ENCODE measurements at regions not wholly inside any gene's neighbourhood (a gene's known extent, or its start where the extent isn't known, plus 50 kb on each side); places are given as distances from the start of the nearest gene placed in this dataset.
A peak's percentile ranks its signal among the peaks of the same experiment; 100 is the strongest.

- no peaks in the 10 kb centered on the region for H3K36me3 ChIP-seq (ENCODE audit: control insufficient read depth, insufficient read depth, low read length)
- no peak overlapping the region for H3K4me2 ChIP-seq (ENCODE audit: low read length)
- H3K56ac ChIP-seq (ENCODE audit: low read length) = no peak overlapping the region
- no peak overlapping the region for H2BK5ac ChIP-seq (ENCODE audit: low read length)
- H3K79me1 ChIP-seq (ENCODE audit: low read length) = no peaks in the 10 kb centered on the region
- H3K9ac ChIP-seq (ENCODE audit: low read length) = no peak overlapping the region
- no peak overlapping the region for H2AK5ac ChIP-seq (ENCODE audit: low read length)
- H3K4ac ChIP-seq (ENCODE audit: low read depth, low read length) = no peak overlapping the region
- H2BK15ac ChIP-seq (replicated peaks; ENCODE audit: low read depth) = no peak overlapping the region
- H3K18ac ChIP-seq (ENCODE audit: low read length) = no peak overlapping the region
- H3K4me3 ChIP-seq (ENCODE audit: low read length) = no peak overlapping the region
- H3K4me1 ChIP-seq (ENCODE audit: control insufficient read depth, low read depth, low read length) = no peaks in the 10 kb centered on the region
- DNase-seq = no peak
- no peak overlapping the region for H2BK120ac ChIP-seq (ENCODE audit: low read depth, low read length)
- no peak overlapping the region for H4K5ac ChIP-seq (ENCODE audit: low read length)
- no peak overlapping the region for H3K23ac ChIP-seq (ENCODE audit: low read length)
- H3K79me2 ChIP-seq (ENCODE audit: control insufficient read depth, insufficient read depth, low read length) = no peaks in the 10 kb centered on the region
- H4K8ac ChIP-seq (ENCODE audit: low read depth, low read length) = no peak overlapping the region
- no peak overlapping the region for H3K27ac ChIP-seq (ENCODE audit: low read depth, low read length)
- no peaks in the 10 kb centered on the region for H3K27me3 ChIP-seq (ENCODE audit: insufficient read depth, low read length, poor library complexity)
- WGBS (ENCODE audit: extremely low coverage, insufficient coverage, low lambda C conversion rate) = no CpG with 5 or more reads among the region's 3 CpGs
Observed at GRCh38 chr13:74892096-74892495, 589.9 kb downstream of the TBC1D4 start.

- Histone ChIP-seq H3K23ac (ENCODE audit: low read length) (no peak overlapping the region), H3K4me2 (ENCODE audit: low read length) (no peak overlapping the region), H2AK5ac (ENCODE audit: low read length) (no peak overlapping the region), H3K79me1 (ENCODE audit: low read length) (no peaks in the 10 kb centered on the region), H3K9ac (ENCODE audit: low read length) (no peak overlapping the region), H3K4me3 (ENCODE audit: low read length) (no peak overlapping the region), H4K5ac (ENCODE audit: low read length) (no peak overlapping the region), H2BK5ac (ENCODE audit: low read length) (no peak overlapping the region), H2BK120ac (ENCODE audit: low read depth, low read length) (no peak overlapping the region), H3K4ac (ENCODE audit: low read depth, low read length) (no peak overlapping the region), H4K8ac (ENCODE audit: low read depth, low read length) (no peak overlapping the region), H3K27ac (ENCODE audit: low read depth, low read length) (no peak overlapping the region), H3K36me3 (ENCODE audit: control insufficient read depth, insufficient read depth, low read length) (no peaks in the 10 kb centered on the region), H3K56ac (ENCODE audit: low read length) (no peak overlapping the region), H3K27me3 (ENCODE audit: insufficient read depth, low read length, poor library complexity) (no peaks in the 10 kb centered on the region), H2BK15ac (replicated peaks; ENCODE audit: low read depth) (no peak overlapping the region), H3K4me1 (ENCODE audit: control insufficient read depth, low read depth, low read length) (no peaks in the 10 kb centered on the region), H3K79me2 (ENCODE audit: control insufficient read depth, insufficient read depth, low read length) (no peaks in the 10 kb centered on the region), H3K18ac (ENCODE audit: low read length) (no peak overlapping the region)
- no CpG with 5 or more reads among the region's 5 CpGs for WGBS (ENCODE audit: extremely low coverage, insufficient coverage, low lambda C conversion rate)
- no peak for DNase-seq
Observed at GRCh38 chr13:74891610-74892009, 590.4 kb downstream of the TBC1D4 start.

GRCh38 chr13:74889321-74889720 is 592.6 kb downstream of the TBC1D4 start:
- no peaks in the 10 kb centered on the region for H3K4me1 ChIP-seq (ENCODE audit: control insufficient read depth, low read depth, low read length)

GRCh38 chr13:74886502-74886901 is 595.5 kb downstream of the TBC1D4 start:
- Histone ChIP-seq H4K8ac (ENCODE audit: low read depth, low read length) (no peak overlapping the region), H3K27ac (ENCODE audit: low read depth, low read length) (no peak overlapping the region), H3K79me1 (ENCODE audit: low read length) (no peaks in the 10 kb centered on the region), H3K23ac (ENCODE audit: low read length) (no peak overlapping the region), H3K4me2 (ENCODE audit: low read length) (no peak overlapping the region), H3K56ac (ENCODE audit: low read length) (no peak overlapping the region), H4K5ac (ENCODE audit: low read length) (no peak overlapping the region), H2BK120ac (ENCODE audit: low read depth, low read length) (no peak overlapping the region), H2BK5ac (ENCODE audit: low read length) (no peak overlapping the region), H3K27me3 (ENCODE audit: insufficient read depth, low read length, poor library complexity) (no peaks in the 10 kb centered on the region), H3K18ac (ENCODE audit: low read length) (no peak overlapping the region), H3K36me3 (ENCODE audit: control insufficient read depth, insufficient read depth, low read length) (no peaks in the 10 kb centered on the region), H3K4ac (ENCODE audit: low read depth, low read length) (no peak overlapping the region), H3K4me1 (ENCODE audit: control insufficient read depth, low read depth, low read length) (no peaks in the 10 kb centered on the region), H2BK15ac (replicated peaks; ENCODE audit: low read depth) (no peak overlapping the region), H3K79me2 (ENCODE audit: control insufficient read depth, insufficient read depth, low read length) (no peaks in the 10 kb centered on the region), H3K9ac (ENCODE audit: low read length) (no peak overlapping the region), H3K4me3 (ENCODE audit: low read length) (no peak overlapping the region), H2AK5ac (ENCODE audit: low read length) (no peak overlapping the region)
- no peak for DNase-seq
- WGBS (ENCODE audit: extremely low coverage, insufficient coverage, low lambda C conversion rate) = no CpG with 5 or more reads among the region's 3 CpGs

More at GRCh38 chr13:74889321-74889720, 592.6 kb downstream of the TBC1D4 start:
- Histone ChIP-seq H2BK15ac (replicated peaks; ENCODE audit: low read depth) (no peak overlapping the region), H3K36me3 (ENCODE audit: control insufficient read depth, insufficient read depth, low read length) (no peaks in the 10 kb centered on the region), H3K18ac (ENCODE audit: low read length) (no peak overlapping the region), H3K23ac (ENCODE audit: low read length) (no peak overlapping the region), H3K79me1 (ENCODE audit: low read length) (no peaks in the 10 kb centered on the region), H3K4me3 (ENCODE audit: low read length) (no peak overlapping the region), H2BK5ac (ENCODE audit: low read length) (no peak overlapping the region), H3K27me3 (ENCODE audit: insufficient read depth, low read length, poor library complexity) (no peaks in the 10 kb centered on the region), H3K79me2 (ENCODE audit: control insufficient read depth, insufficient read depth, low read length) (no peaks in the 10 kb centered on the region), H4K5ac (ENCODE audit: low read length) (no peak overlapping the region), H4K8ac (ENCODE audit: low read depth, low read length) (no peak overlapping the region), H3K56ac (ENCODE audit: low read length) (no peak overlapping the region), H3K9ac (ENCODE audit: low read length) (no peak overlapping the region), H3K27ac (ENCODE audit: low read depth, low read length) (no peak overlapping the region), H2AK5ac (ENCODE audit: low read length) (no peak overlapping the region), H2BK120ac (ENCODE audit: low read depth, low read length) (no peak overlapping the region), H3K4me2 (ENCODE audit: low read length) (no peak overlapping the region), H3K4ac (ENCODE audit: low read depth, low read length) (no peak overlapping the region)
- DNase-seq = no peak

- no peak overlapping the region for H2BK5ac ChIP-seq (ENCODE audit: low read length)
- WGBS (ENCODE audit: extremely low coverage, insufficient coverage, low lambda C conversion rate) = no CpG with 5 or more reads among the region's 3 CpGs
- no peak overlapping the region for H3K27ac ChIP-seq (ENCODE audit: low read depth, low read length)
- H3K36me3 ChIP-seq (ENCODE audit: control insufficient read depth, insufficient read depth, low read length) = no peaks in the 10 kb centered on the region
- no peak overlapping the region for H3K23ac ChIP-seq (ENCODE audit: low read length)
- H3K18ac ChIP-seq (ENCODE audit: low read length) = no peak overlapping the region
- no peaks in the 10 kb centered on the region for H3K4me1 ChIP-seq (ENCODE audit: control insufficient read depth, low read depth, low read length)
- H4K8ac ChIP-seq (ENCODE audit: low read depth, low read length) = no peak overlapping the region
- H3K4ac ChIP-seq (ENCODE audit: low read depth, low read length) = no peak overlapping the region
- no peak overlapping the region for H3K4me2 ChIP-seq (ENCODE audit: low read length)
- no peak overlapping the region for H3K56ac ChIP-seq (ENCODE audit: low read length)
- H4K5ac ChIP-seq (ENCODE audit: low read length) = no peak overlapping the region
- no peaks in the 10 kb centered on the region for H3K27me3 ChIP-seq (ENCODE audit: insufficient read depth, low read length, poor library complexity)
- no peaks in the 10 kb centered on the region for H3K79me2 ChIP-seq (ENCODE audit: control insufficient read depth, insufficient read depth, low read length)
- H2BK15ac ChIP-seq (replicated peaks; ENCODE audit: low read depth) = no peak overlapping the region
- H3K9ac ChIP-seq (ENCODE audit: low read length) = no peak overlapping the region
- H3K79me1 ChIP-seq (ENCODE audit: low read length) = no peaks in the 10 kb centered on the region
- no peak overlapping the region for H2AK5ac ChIP-seq (ENCODE audit: low read length)
- H3K4me3 ChIP-seq (ENCODE audit: low read length) = no peak overlapping the region
- H2BK120ac ChIP-seq (ENCODE audit: low read depth, low read length) = no peak overlapping the region
- DNase-seq = peak; percentile 8
Observed at GRCh38 chr13:74883834-74884233, 598.1 kb downstream of the TBC1D4 start.

GRCh38 chr13:74871369-74872070 is 610.4 kb downstream of the TBC1D4 start:
- Histone ChIP-seq H4K5ac (ENCODE audit: low read length) (no peak overlapping the region), H3K36me3 (ENCODE audit: control insufficient read depth, insufficient read depth, low read length) (no peaks in the 10 kb centered on the region), H3K4ac (ENCODE audit: low read depth, low read length) (no peak overlapping the region), H3K79me1 (ENCODE audit: low read length) (no peaks in the 10 kb centered on the region), H4K8ac (ENCODE audit: low read depth, low read length) (no peak overlapping the region), H3K56ac (ENCODE audit: low read length) (no peak overlapping the region), H3K79me2 (ENCODE audit: control insufficient read depth, insufficient read depth, low read length) (no peaks in the 10 kb centered on the region), H3K18ac (ENCODE audit: low read length) (no peak overlapping the region), H2BK120ac (ENCODE audit: low read depth, low read length) (no peak overlapping the region), H2AK5ac (ENCODE audit: low read length) (no peak overlapping the region), H2BK15ac (replicated peaks; ENCODE audit: low read depth) (no peak overlapping the region), H3K27me3 (ENCODE audit: insufficient read depth, low read length, poor library complexity) (no peaks in the 10 kb centered on the region), H3K4me1 (ENCODE audit: control insufficient read depth, low read depth, low read length) (no peaks in the 10 kb centered on the region), H3K27ac (ENCODE audit: low read depth, low read length) (no peak overlapping the region), H2BK5ac (ENCODE audit: low read length) (no peak overlapping the region), H3K4me2 (ENCODE audit: low read length) (no peak overlapping the region), H3K9ac (ENCODE audit: low read length) (no peak overlapping the region), H3K23ac (ENCODE audit: low read length) (no peak overlapping the region), H3K4me3 (ENCODE audit: low read length) (no peak overlapping the region)
- no peak for DNase-seq
